D721Med (cell line): ENCODE measurements at regions not wholly inside any gene's neighbourhood (a gene's known extent, or its start where the extent isn't known, plus 50 kb on each side); places are given as distances from the start of the nearest gene placed in this dataset.

Experiments
- DNase-seq: peaks from one replicate; pipeline ENCODE4 v3.0.0; 2011; ENCODE audit warnings: low spot score; ENCODE audit not compliant: insufficient read length
- FAIRE-seq: peaks from 2 replicates; lab custom pipeline; 2011; peaks lifted over from hg19 to GRCh38; lab: Jason Lieb, UNC
- TF ChIP-seq, protein P1 (sequence below): IDR thresholded peaks from 2 replicates; pipeline ENCODE4 v1.5.1; 2012; ENCODE audit warnings: mild to moderate bottlenecking, control low read depth; ENCODE audit not compliant: insufficient read depth; ENCODE audit errors: missing control alignments

DNA sequence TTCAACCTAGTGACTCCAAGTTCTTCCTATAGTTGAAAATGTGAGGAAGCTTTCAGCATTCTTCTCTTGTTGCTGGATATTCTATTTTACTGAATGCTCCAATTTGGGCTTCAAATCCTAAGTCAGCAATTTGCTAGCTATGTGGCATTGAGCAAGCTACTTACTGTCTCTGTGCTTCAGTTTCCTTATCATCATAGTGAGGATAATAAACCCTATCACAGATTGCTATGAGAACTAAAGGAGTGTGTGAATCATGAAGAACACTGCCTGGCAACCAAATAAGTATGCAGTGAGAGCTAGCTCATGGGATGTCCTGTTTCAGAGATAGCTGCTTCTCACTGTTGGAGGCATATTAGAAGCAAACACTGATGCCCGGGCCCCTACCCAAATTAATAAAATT is 163.8 kb upstream of the CDIN1 start:
- DNase-seq: no peak
- FAIRE-seq: no peak
- TF ChIP-seq, protein P1, sequence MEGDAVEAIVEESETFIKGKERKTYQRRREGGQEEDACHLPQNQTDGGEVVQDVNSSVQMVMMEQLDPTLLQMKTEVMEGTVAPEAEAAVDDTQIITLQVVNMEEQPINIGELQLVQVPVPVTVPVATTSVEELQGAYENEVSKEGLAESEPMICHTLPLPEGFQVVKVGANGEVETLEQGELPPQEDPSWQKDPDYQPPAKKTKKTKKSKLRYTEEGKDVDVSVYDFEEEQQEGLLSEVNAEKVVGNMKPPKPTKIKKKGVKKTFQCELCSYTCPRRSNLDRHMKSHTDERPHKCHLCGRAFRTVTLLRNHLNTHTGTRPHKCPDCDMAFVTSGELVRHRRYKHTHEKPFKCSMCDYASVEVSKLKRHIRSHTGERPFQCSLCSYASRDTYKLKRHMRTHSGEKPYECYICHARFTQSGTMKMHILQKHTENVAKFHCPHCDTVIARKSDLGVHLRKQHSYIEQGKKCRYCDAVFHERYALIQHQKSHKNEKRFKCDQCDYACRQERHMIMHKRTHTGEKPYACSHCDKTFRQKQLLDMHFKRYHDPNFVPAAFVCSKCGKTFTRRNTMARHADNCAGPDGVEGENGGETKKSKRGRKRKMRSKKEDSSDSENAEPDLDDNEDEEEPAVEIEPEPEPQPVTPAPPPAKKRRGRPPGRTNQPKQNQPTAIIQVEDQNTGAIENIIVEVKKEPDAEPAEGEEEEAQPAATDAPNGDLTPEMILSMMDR: no peak

DNA sequence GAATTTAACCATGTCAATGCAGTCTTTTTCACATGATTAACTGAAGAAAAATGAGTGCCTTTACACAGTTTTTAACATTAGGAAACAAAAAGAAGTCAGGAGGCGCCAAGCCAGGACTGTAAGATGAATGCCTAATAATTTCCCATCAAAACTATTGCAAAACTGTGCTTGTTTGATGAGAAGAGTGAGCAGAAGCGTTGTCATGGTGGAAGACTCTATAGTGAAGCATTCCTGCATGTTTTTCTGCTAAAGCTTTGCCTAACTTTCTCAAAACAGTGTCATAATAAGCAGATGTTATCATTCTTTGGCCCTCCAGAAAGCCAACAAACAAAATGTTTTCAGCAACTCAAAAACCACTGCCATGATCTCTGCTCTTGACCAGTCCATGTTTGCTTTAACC is 156.8 kb upstream of the CDIN1 start:
- no peak for DNase-seq
- FAIRE-seq: no peak
- TF ChIP-seq, protein P1: no peak

DNA sequence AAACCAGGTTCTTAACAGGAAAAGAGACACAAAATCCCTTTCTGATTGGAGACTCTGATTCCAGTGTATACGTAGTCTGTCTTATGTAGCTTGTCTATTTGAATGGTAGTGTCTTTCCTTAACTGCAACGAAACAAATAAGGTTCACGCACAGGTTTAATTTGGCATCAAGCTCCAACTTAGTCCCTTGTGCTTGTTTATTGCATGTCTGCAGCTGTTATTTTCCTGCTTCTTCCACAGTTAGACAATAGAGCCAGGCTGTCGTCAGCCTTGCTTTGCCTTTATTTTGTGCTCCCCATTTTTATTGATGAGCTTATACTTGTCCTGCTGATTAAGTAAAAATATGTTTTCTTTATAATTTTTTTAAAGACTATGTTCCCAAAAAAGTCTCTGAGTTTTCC is 152.7 kb upstream of the CDIN1 start:
- TF ChIP-seq, protein P1: no peak
- no peak for DNase-seq
- FAIRE-seq: no peak

DNA sequence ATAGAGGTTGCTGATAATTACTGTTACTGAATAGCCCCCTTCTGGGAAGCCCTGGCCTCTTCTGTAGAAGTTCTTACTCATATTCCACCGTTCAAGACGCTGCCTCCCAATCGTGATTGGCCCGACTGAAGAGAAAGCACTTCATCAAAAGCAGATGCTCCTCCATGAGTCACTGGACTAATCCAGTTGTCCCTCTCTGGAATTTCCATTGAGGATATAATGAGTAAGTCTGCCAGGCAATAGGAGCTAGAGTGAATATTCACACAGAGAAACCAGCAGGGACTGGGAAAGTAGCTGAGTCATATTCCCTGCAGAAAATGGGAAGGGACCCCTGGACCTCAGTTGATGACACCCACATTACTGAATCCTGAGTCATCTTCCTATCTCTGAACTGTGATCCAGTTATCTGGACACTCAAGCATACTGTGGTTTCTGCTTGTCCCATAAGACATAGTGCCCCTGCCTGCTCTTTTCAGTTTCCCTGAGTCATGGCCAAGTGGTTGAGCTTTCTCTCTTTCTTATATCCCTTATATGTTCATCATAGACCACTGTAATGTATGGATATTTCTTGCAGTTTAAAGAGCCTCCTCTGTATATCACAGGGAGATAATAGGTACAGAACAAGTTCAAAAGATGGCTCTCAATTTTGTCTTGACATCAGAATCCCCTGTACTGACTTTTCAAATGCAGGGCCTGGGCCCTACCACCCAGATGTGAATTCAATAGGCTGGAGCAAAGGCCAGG is 151.2 kb upstream of the CDIN1 start:
- TF ChIP-seq, protein P1: no peak
- DNase-seq: no peak
- no peak for FAIRE-seq

DNA sequence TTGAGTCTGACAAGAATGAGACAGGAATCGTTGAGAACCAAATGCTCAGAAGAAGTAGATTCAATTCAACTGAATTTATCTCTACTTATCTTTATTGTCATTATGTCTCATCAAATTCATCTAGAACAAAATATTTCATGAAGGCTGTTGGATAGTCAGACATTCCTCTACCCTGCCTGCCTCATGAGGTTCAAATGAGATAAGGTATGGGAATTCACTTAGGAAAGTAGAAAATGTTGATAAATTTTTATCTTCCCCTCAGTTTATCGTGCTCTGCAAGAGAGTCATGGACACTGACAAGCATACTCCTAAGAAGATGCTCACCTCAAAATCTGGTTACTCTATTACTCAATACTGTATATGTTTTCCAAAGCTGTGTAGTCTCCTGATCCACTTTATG is 149.7 kb upstream of the CDIN1 start:
- FAIRE-seq: no peak
- TF ChIP-seq, protein P1: no peak
- DNase-seq: no peak

DNA sequence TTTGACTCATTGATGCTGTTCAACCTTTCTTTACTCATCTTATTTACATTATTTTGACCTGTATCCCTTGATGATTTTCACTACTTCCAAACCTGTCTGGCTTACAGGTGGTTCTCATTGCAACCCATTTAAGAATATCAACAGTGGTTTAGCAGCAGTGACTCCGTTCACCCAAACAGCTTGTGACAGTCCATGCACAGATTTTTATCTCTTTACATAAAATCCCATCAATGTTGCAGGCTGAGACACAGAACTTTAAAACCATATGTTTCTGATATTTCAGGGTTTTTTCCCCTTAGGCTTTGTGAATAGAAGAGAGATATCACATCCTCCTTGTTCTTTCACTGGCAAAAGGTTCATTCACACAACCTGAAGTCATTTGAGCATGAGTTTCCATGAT is 149.1 kb upstream of the CDIN1 start:
- TF ChIP-seq, protein P1: no peak
- DNase-seq (no peak), FAIRE-seq (no peak)

DNA sequence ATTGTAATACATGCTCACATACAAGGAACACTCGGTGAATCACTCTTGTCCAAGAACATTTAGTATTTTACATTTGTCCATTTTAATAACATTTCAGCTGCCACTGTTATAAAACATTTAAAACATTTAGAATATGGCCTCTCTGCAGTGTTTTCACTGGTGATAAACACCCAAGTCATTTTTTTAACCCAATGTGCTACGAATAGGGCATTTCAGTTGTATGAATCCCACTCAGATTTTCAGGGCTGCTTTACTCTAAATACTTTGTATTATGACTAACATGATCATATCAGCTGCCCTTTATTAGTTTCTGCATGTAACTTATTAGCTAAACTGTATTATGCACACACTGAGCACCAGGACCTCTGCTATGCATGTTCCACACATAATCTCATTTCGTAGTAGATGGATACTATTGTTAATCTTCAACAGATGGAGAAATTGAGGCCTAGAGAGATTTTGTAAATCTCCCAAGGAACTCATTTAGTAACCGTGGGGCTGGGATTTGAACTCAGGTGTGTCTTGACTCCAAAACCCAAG is 148.6 kb upstream of the CDIN1 start:
- DNase-seq: no peak
- FAIRE-seq: no peak
- TF ChIP-seq, protein P1: no peak
